OCI-LY1 (cell line): ENCODE measurements at regions not wholly inside any gene's neighbourhood (a gene's known extent, or its start where the extent isn't known, plus 50 kb on each side); places are given as distances from the start of the nearest gene placed in this dataset.

Source experiments
- EZH2 ChIP-seq: fragments of 200-600 bp; sonication (generic), shearing (Covaris generic); IDR thresholded peaks from 2 replicates; pipeline ENCODE4 v1.8.0; 2017; ENCODE audit warnings: borderline replicate concordance, mixed run types, mild to moderate bottlenecking, antibody characterized with exemption, low read length, moderate library complexity, mixed read lengths
- TF ChIP-seq, protein P1 (sequence below): fragments of 200-600 bp; sonication (generic), shearing (Covaris generic); IDR thresholded peaks from 2 replicates; pipeline ENCODE4 v1.5.1; 2017; ENCODE audit warnings: mild to moderate bottlenecking, antibody characterized with exemption, low read length, moderate library complexity, mixed read lengths

DNA sequence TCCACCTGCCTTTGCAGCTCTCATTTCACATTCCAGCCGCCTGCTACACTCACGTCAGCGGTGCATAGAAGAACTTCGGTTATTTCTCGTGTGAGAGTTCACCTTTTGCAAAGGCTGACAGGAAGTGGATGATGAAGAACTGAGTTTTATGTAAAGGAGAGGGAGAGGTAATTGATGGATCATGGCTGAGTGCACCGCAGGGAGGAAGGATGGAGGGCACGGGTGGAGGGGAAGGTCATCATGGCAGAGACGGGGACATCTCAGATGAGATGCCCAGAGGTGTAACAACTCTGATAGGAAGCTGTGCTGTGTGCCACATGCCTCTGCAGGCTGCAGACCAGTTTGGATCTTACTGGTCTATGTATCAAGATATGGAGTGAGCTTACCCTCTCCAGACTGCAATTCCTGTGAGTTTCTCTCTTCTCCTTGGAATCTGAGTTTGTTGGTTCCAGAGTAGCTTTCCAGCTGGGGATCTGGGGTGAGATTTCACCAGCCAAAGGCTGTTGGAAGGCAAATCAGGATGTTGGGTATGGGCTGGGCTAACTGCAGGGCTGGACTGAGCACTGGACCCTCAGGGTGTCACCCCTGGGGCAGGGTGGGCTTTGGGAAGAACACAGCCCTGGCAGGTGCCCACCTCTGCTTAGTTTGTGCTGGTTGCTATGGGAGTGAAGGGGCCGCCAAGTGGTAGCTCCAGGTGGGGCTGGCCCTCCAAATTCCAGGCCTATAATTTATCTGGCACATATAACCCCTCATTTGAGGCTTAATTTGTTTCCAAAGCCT, 777.0 kb downstream of the KCNJ18 start:
- TF ChIP-seq, protein P1, sequence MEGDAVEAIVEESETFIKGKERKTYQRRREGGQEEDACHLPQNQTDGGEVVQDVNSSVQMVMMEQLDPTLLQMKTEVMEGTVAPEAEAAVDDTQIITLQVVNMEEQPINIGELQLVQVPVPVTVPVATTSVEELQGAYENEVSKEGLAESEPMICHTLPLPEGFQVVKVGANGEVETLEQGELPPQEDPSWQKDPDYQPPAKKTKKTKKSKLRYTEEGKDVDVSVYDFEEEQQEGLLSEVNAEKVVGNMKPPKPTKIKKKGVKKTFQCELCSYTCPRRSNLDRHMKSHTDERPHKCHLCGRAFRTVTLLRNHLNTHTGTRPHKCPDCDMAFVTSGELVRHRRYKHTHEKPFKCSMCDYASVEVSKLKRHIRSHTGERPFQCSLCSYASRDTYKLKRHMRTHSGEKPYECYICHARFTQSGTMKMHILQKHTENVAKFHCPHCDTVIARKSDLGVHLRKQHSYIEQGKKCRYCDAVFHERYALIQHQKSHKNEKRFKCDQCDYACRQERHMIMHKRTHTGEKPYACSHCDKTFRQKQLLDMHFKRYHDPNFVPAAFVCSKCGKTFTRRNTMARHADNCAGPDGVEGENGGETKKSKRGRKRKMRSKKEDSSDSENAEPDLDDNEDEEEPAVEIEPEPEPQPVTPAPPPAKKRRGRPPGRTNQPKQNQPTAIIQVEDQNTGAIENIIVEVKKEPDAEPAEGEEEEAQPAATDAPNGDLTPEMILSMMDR: no peak
- no peak for TF ChIP-seq EZH2
